ENCODE measurements at regions not wholly inside any gene's neighbourhood (a gene's known extent, or its start where the extent isn't known, plus 50 kb on each side); places are given as distances from the start of the nearest gene placed in this dataset.

- Histone ChIP-seq H3K4me3 (ENCODE audit: low read length) (no peak overlapping the region), H3K4me1 (ENCODE audit: control insufficient read depth, insufficient read depth, low read length) (peaks cover 11% of the 10 kb centered on the region), H3K4me2 (ENCODE audit: low read length) (peak overlapping the region; percentile 55), H3K27me3 (ENCODE audit: control insufficient read depth, insufficient read depth, low read length) (no peaks in the 10 kb centered on the region), H3K36me3 (ENCODE audit: insufficient read depth, low read length) (no peaks in the 10 kb centered on the region), H3K9ac (ENCODE audit: low read depth, low read length) (peak overlapping the region; percentile 18), H3K9me3 (replicated peaks; ENCODE audit: low read length) (no peaks in the 10 kb centered on the region)
These were observed 458.3 kb upstream of the CBLB start for GRCh38 chr3:106326941-106327695.

- no peaks in the 10 kb centered on the region for H3K36me3 ChIP-seq (ENCODE audit: insufficient read depth, low read length)
- peaks cover 11% of the 10 kb centered on the region for H3K4me1 ChIP-seq (ENCODE audit: control insufficient read depth, insufficient read depth, low read length)
- no peaks in the 10 kb centered on the region for H3K9me3 ChIP-seq (replicated peaks; ENCODE audit: low read length)
- H3K27me3 ChIP-seq (ENCODE audit: control insufficient read depth, insufficient read depth, low read length), result no peaks in the 10 kb centered on the region
- H3K4me2 ChIP-seq (ENCODE audit: low read length), result peak overlapping the region; percentile 55
- H3K4me3 ChIP-seq (ENCODE audit: low read length), result no peak overlapping the region
- no peak overlapping the region for H3K9ac ChIP-seq (ENCODE audit: low read depth, low read length)
These were observed 458.8 kb upstream of the CBLB start for GRCh38 chr3:106327696-106328025.

GRCh38 chr3:106328224-106328623, 459.4 kb upstream of the CBLB start:
- H3K36me3 ChIP-seq (ENCODE audit: insufficient read depth, low read length), result no peaks in the 10 kb centered on the region
- H3K9me3 ChIP-seq (replicated peaks; ENCODE audit: low read length), result no peaks in the 10 kb centered on the region
- H3K4me2 ChIP-seq (ENCODE audit: low read length), result no peak overlapping the region
- no peaks in the 10 kb centered on the region for H3K27me3 ChIP-seq (ENCODE audit: control insufficient read depth, insufficient read depth, low read length)
- H3K9ac ChIP-seq (ENCODE audit: low read depth, low read length), result no peak overlapping the region
- no peak overlapping the region for H3K4me3 ChIP-seq (ENCODE audit: low read length)
- peaks cover 11% of the 10 kb centered on the region for H3K4me1 ChIP-seq (ENCODE audit: control insufficient read depth, insufficient read depth, low read length)

GRCh38 chr3:106329521-106329920, 460.7 kb upstream of the CBLB start:
- no peaks in the 10 kb centered on the region for H3K9me3 ChIP-seq (replicated peaks; ENCODE audit: low read length)
- no peaks in the 10 kb centered on the region for H3K36me3 ChIP-seq (ENCODE audit: insufficient read depth, low read length)
- H3K9ac ChIP-seq (ENCODE audit: low read depth, low read length), result no peak overlapping the region
- no peaks in the 10 kb centered on the region for H3K27me3 ChIP-seq (ENCODE audit: control insufficient read depth, insufficient read depth, low read length)
- peaks cover 15% of the 10 kb centered on the region for H3K4me1 ChIP-seq (ENCODE audit: control insufficient read depth, insufficient read depth, low read length)
- no peak overlapping the region for H3K4me3 ChIP-seq (ENCODE audit: low read length)
- no peak overlapping the region for H3K4me2 ChIP-seq (ENCODE audit: low read length)

- Histone ChIP-seq H3K4me2 (ENCODE audit: low read length) (no peak overlapping the region), H3K4me3 (ENCODE audit: low read length) (no peak overlapping the region)
These were observed 462.8 kb upstream of the CBLB start for GRCh38 chr3:106331636-106332035.

GRCh38 chr3:106332129-106332528, 463.3 kb upstream of the CBLB start:
- Histone ChIP-seq H3K36me3 (ENCODE audit: insufficient read depth, low read length) (no peaks in the 10 kb centered on the region), H3K4me2 (ENCODE audit: low read length) (no peak overlapping the region), H3K27me3 (ENCODE audit: control insufficient read depth, insufficient read depth, low read length) (no peaks in the 10 kb centered on the region), H3K9ac (ENCODE audit: low read depth, low read length) (no peak overlapping the region), H3K9me3 (replicated peaks; ENCODE audit: low read length) (no peaks in the 10 kb centered on the region), H3K4me3 (ENCODE audit: low read length) (no peak overlapping the region), H3K4me1 (ENCODE audit: control insufficient read depth, insufficient read depth, low read length) (peaks cover 11% of the 10 kb centered on the region)

More at GRCh38 chr3:106331636-106332035, 462.8 kb upstream of the CBLB start:
- H3K27me3 ChIP-seq (ENCODE audit: control insufficient read depth, insufficient read depth, low read length), result no peaks in the 10 kb centered on the region
- no peaks in the 10 kb centered on the region for H3K36me3 ChIP-seq (ENCODE audit: insufficient read depth, low read length)
- peaks cover 15% of the 10 kb centered on the region for H3K4me1 ChIP-seq (ENCODE audit: control insufficient read depth, insufficient read depth, low read length)
- no peak overlapping the region for H3K9ac ChIP-seq (ENCODE audit: low read depth, low read length)
- H3K9me3 ChIP-seq (replicated peaks; ENCODE audit: low read length), result no peaks in the 10 kb centered on the region

GRCh38 chr3:106332884-106333283, 464.1 kb upstream of the CBLB start:
- no peak overlapping the region for H3K9ac ChIP-seq (ENCODE audit: low read depth, low read length)
- peaks cover 4% of the 10 kb centered on the region for H3K4me1 ChIP-seq (ENCODE audit: control insufficient read depth, insufficient read depth, low read length)
- no peaks in the 10 kb centered on the region for H3K36me3 ChIP-seq (ENCODE audit: insufficient read depth, low read length)
- no peak overlapping the region for H3K4me2 ChIP-seq (ENCODE audit: low read length)
- no peaks in the 10 kb centered on the region for H3K9me3 ChIP-seq (replicated peaks; ENCODE audit: low read length)
- no peaks in the 10 kb centered on the region for H3K27me3 ChIP-seq (ENCODE audit: control insufficient read depth, insufficient read depth, low read length)
- H3K4me3 ChIP-seq (ENCODE audit: low read length), result no peak overlapping the region

- H3K36me3 ChIP-seq (ENCODE audit: insufficient read depth, low read length), result no peaks in the 10 kb centered on the region
- no peak overlapping the region for H3K4me2 ChIP-seq (ENCODE audit: low read length)
- H3K9ac ChIP-seq (ENCODE audit: low read depth, low read length), result no peak overlapping the region
- no peaks in the 10 kb centered on the region for H3K27me3 ChIP-seq (ENCODE audit: control insufficient read depth, insufficient read depth, low read length)
- no peaks in the 10 kb centered on the region for H3K9me3 ChIP-seq (replicated peaks; ENCODE audit: low read length)
- H3K4me1 ChIP-seq (ENCODE audit: control insufficient read depth, insufficient read depth, low read length), result peaks cover 4% of the 10 kb centered on the region
- no peak overlapping the region for H3K4me3 ChIP-seq (ENCODE audit: low read length)
These were observed 465.3 kb upstream of the CBLB start for GRCh38 chr3:106333911-106334618.

- Histone ChIP-seq H3K4me1 (ENCODE audit: control insufficient read depth, insufficient read depth, low read length) (peaks cover 4% of the 10 kb centered on the region), H3K27me3 (ENCODE audit: control insufficient read depth, insufficient read depth, low read length) (no peaks in the 10 kb centered on the region), H3K36me3 (ENCODE audit: insufficient read depth, low read length) (no peaks in the 10 kb centered on the region), H3K9me3 (replicated peaks; ENCODE audit: low read length) (no peaks in the 10 kb centered on the region), H3K4me2 (ENCODE audit: low read length) (no peak overlapping the region), H3K9ac (ENCODE audit: low read depth, low read length) (no peak overlapping the region), H3K4me3 (ENCODE audit: low read length) (no peak overlapping the region)
These were observed 467.8 kb upstream of the CBLB start for GRCh38 chr3:106336619-106337018.

- peaks cover 4% of the 10 kb centered on the region for H3K4me1 ChIP-seq (ENCODE audit: control insufficient read depth, insufficient read depth, low read length)
- no peak overlapping the region for H3K9ac ChIP-seq (ENCODE audit: low read depth, low read length)
- no peak overlapping the region for H3K4me3 ChIP-seq (ENCODE audit: low read length)
- no peaks in the 10 kb centered on the region for H3K9me3 ChIP-seq (replicated peaks; ENCODE audit: low read length)
- H3K4me2 ChIP-seq (ENCODE audit: low read length), result no peak overlapping the region
- no peaks in the 10 kb centered on the region for H3K36me3 ChIP-seq (ENCODE audit: insufficient read depth, low read length)
- H3K27me3 ChIP-seq (ENCODE audit: control insufficient read depth, insufficient read depth, low read length), result no peaks in the 10 kb centered on the region
These were observed 468.3 kb upstream of the CBLB start for GRCh38 chr3:106337116-106337515.

- H3K4me2 ChIP-seq (ENCODE audit: low read length), result no peak overlapping the region
- H3K9me3 ChIP-seq (replicated peaks; ENCODE audit: low read length), result no peaks in the 10 kb centered on the region
- no peak overlapping the region for H3K4me3 ChIP-seq (ENCODE audit: low read length)
- no peak overlapping the region for H3K9ac ChIP-seq (ENCODE audit: low read depth, low read length)
- H3K36me3 ChIP-seq (ENCODE audit: insufficient read depth, low read length), result no peaks in the 10 kb centered on the region
- H3K4me1 ChIP-seq (ENCODE audit: control insufficient read depth, insufficient read depth, low read length), result peaks cover 4% of the 10 kb centered on the region
- no peaks in the 10 kb centered on the region for H3K27me3 ChIP-seq (ENCODE audit: control insufficient read depth, insufficient read depth, low read length)
These were observed 469.9 kb upstream of the CBLB start for GRCh38 chr3:106338582-106339214.

Measured in skeletal muscle satellite cell (primary cell).